GM12873 (cell line): ENCODE measurements at regions not wholly inside any gene's neighbourhood (a gene's known extent, or its start where the extent isn't known, plus 50 kb on each side); places are given as distances from the start of the nearest gene placed in this dataset.

Experiments used
- TF ChIP-seq, protein P1 (sequence below): IDR thresholded peaks from 2 replicates; pipeline ENCODE4 v1.5.1; 2012; ENCODE audit warnings: low read depth, mild to moderate bottlenecking, moderate library complexity, low read length, control low read depth; ENCODE audit not compliant: insufficient read depth; ENCODE audit errors: missing control alignments

GRCh38 chr11:134469627-134470026 lies 57.6 kb upstream of the B3GAT1 start:
- TF ChIP-seq, protein P1, sequence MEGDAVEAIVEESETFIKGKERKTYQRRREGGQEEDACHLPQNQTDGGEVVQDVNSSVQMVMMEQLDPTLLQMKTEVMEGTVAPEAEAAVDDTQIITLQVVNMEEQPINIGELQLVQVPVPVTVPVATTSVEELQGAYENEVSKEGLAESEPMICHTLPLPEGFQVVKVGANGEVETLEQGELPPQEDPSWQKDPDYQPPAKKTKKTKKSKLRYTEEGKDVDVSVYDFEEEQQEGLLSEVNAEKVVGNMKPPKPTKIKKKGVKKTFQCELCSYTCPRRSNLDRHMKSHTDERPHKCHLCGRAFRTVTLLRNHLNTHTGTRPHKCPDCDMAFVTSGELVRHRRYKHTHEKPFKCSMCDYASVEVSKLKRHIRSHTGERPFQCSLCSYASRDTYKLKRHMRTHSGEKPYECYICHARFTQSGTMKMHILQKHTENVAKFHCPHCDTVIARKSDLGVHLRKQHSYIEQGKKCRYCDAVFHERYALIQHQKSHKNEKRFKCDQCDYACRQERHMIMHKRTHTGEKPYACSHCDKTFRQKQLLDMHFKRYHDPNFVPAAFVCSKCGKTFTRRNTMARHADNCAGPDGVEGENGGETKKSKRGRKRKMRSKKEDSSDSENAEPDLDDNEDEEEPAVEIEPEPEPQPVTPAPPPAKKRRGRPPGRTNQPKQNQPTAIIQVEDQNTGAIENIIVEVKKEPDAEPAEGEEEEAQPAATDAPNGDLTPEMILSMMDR: no peak

GRCh38 chr11:134468796-134469195 lies 56.8 kb upstream of the B3GAT1 start:
- TF ChIP-seq, protein P1: no peak

DNA sequence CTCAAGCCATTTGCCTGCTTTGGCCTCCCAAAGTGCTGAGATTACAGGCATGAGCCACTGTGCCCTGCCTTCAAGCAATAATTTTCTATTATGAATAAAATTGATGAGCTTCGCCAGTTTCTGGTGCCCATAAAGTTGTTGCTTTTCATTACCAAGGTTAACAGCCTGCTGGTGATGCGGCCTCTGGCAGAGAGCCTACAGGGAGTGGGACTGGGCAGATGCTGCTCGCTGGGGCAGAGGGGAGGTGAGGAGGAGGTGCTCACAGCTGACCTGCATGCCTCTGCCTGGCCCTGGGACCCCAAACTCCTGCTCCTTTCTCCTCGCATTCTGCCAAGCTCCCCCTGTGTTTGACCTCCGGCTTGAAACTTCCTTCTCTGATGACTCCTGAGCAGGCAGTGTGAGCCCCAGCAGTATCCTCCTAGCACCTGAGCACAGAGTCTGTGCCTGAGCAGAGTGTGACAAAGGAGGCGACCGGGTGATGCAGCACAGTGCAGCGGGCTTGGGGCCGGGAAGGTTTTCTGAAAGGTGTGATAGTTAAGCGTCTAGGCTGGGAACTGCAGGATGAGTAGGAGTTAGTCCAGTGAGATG lies 56.1 kb upstream of the B3GAT1 start:
- TF ChIP-seq, protein P1: no peak

DNA sequence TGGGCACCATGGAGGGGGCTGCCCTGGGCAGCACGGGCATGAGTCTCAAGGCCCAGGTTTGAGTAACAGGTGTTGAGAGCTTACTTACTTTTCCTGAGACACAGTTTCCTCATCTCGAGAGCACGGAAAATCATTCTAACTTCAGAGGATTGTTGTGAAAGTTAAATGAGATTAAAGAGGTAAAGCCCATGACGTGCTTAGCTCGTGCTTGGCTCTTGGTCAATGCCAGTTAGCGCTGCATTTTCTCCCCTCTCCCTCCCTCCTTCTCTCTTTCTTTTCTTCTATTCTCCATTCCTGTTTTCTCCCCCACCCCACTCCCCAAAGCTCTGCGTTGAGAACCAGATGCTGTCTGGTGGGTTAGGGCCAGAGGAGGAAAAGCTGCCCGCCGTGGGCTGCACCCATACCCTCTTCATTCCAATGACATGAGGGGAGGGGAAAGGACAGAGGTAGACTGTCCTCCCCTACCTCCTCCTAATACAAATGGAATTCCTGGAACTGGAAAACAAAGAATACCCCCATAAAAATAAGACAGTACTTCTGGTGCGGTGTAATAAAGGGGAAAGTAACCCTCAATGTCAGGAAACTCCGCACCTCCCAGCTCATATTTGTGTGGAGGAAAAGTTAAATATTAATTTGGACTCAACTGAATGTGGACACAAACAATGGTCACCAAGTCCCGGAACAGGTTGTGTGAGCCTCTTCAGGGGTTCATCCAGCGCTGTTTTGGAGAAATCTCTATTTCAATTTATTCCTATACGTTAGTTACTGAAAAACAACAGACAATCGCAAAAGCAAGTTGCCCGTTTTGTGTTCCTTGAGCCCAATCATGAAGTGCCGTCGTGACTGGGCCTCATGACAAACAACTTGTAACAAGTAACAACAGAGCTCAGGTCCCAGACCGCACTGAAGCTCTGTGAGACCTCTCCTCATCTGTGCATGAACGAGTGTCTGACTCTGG lies 54.8 kb upstream of the B3GAT1 start:
- TF ChIP-seq, protein P1: no peak

DNA sequence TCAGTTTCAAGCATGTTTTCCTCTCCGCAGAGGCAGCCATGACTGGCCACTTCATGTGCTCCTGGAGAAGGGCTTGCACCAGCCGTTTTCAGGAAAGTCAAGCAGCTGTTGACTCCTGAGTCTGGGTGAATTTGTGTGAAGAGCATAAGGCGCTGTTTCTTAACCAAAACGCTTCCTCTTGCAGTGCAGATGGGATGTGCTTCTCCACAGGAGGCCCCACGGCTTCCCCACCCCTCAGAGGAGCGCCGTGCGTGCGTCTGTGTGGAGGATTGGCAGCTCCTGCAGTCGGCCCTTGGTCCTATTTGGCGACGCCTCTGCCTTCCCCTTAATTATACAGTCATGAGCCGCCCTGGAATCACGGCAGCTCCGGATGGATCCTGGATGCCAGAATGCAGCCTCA lies 54.1 kb upstream of the B3GAT1 start:
- TF ChIP-seq, protein P1: no peak

GRCh38 chr11:134464981-134465730 lies 53.1 kb upstream of the B3GAT1 start:
- TF ChIP-seq, protein P1: no peak

- TF ChIP-seq, protein P1: no peak
Measured at GRCh38 chr11:134464196-134464595, 52.2 kb upstream of the B3GAT1 start.
